HG02973 (cell line): ENCODE measurements at regions not wholly inside any gene's neighbourhood (a gene's known extent, or its start where the extent isn't known, plus 50 kb on each side); places are given as distances from the start of the nearest gene placed in this dataset.

ENCODE experiments used
- ATAC-seq: cut with Tn5 transposase; IDR thresholded peaks from one replicate; pipeline ENCODE4 v1.9.1; 2021; ENCODE audit warnings: moderate library complexity; ENCODE audit not compliant: unreplicated experiment

- no peak for ATAC-seq
These were observed 155.1 kb upstream of the RAI14 start for GRCh38 chr5:34501016-34501415.

- no peak for ATAC-seq
These were observed 154.3 kb upstream of the RAI14 start for GRCh38 chr5:34501840-34502239.

GRCh38 chr5:34502581-34502980 is 153.5 kb upstream of the RAI14 start:
- no peak for ATAC-seq

- no peak for ATAC-seq
These were observed 152.5 kb upstream of the RAI14 start for GRCh38 chr5:34503379-34504253.

GRCh38 chr5:34504967-34505366 is 151.2 kb upstream of the RAI14 start:
- ATAC-seq = no peak

- ATAC-seq = no peak
These were observed 150.4 kb upstream of the RAI14 start for GRCh38 chr5:34505731-34506130.

- ATAC-seq = no peak
These were observed 148.2 kb upstream of the RAI14 start for GRCh38 chr5:34507933-34508332.

- no peak for ATAC-seq
These were observed 146.7 kb upstream of the RAI14 start for GRCh38 chr5:34509392-34509791.

GRCh38 chr5:34510002-34510401 is 146.1 kb upstream of the RAI14 start:
- ATAC-seq = no peak

- ATAC-seq = no peak
These were observed 145.1 kb upstream of the RAI14 start for GRCh38 chr5:34511063-34511462.

- ATAC-seq = no peak
These were observed 144.6 kb upstream of the RAI14 start for GRCh38 chr5:34511481-34511880.

- ATAC-seq = no peak
These were observed 144.2 kb upstream of the RAI14 start for GRCh38 chr5:34511915-34512314.

- no peak for ATAC-seq
These were observed 140.0 kb upstream of the RAI14 start for GRCh38 chr5:34516166-34516565.

- ATAC-seq = no peak
These were observed 139.4 kb upstream of the RAI14 start for GRCh38 chr5:34516686-34517085.

- ATAC-seq = no peak
These were observed 138.9 kb upstream of the RAI14 start for GRCh38 chr5:34517249-34517648.

- no peak for ATAC-seq
These were observed 136.5 kb upstream of the RAI14 start for GRCh38 chr5:34519489-34520220.

GRCh38 chr5:34521628-34522290 is 134.4 kb upstream of the RAI14 start:
- no peak for ATAC-seq

GRCh38 chr5:34522599-34523386 is 133.3 kb upstream of the RAI14 start:
- peak; percentile 79 for ATAC-seq

GRCh38 chr5:34523387-34523726 is 132.8 kb upstream of the RAI14 start:
- no peak for ATAC-seq

GRCh38 chr5:34524123-34524522 is 132.0 kb upstream of the RAI14 start:
- ATAC-seq = no peak

GRCh38 chr5:34525761-34526160 is 130.4 kb upstream of the RAI14 start:
- ATAC-seq = no peak
